GM19468 (cell line): ENCODE measurements at regions not wholly inside any gene's neighbourhood (a gene's known extent, or its start where the extent isn't known, plus 50 kb on each side); places are given as distances from the start of the nearest gene placed in this dataset.
"Not testable (repeated sequence)": the region's sequence is repeated elsewhere in the genome, so short reads cannot be mapped to it uniquely, and the experiment has no call there.

ENCODE experiments used
- ATAC-seq: cut with Tn5 transposase; IDR thresholded peaks from one replicate; pipeline ENCODE4 v1.9.1; 2021; ENCODE audit warnings: mild to moderate bottlenecking, moderate library complexity, moderate number of reproducible peaks; ENCODE audit not compliant: unreplicated experiment; ENCODE audit errors: extremely low read depth

DNA sequence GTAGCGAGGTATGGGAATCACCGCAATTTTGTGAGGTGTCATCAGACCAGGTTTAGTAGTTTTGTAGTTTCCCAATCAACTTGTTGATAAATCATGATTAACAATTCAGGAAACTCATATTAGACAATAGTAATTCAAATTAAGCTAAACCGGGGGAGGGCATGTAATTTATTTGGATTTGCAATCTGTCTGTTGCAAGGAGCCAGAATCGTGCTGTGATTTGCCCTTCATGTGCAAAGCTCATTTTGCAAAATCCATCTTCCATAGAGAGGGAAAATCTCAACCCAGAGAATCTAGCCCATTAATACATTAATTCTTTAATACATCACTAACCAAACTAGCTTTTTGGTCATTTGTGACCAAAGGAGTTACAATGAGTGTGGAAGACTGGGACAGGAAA, 164.7 kb upstream of the TRPM3 start:
- no peak for ATAC-seq

DNA sequence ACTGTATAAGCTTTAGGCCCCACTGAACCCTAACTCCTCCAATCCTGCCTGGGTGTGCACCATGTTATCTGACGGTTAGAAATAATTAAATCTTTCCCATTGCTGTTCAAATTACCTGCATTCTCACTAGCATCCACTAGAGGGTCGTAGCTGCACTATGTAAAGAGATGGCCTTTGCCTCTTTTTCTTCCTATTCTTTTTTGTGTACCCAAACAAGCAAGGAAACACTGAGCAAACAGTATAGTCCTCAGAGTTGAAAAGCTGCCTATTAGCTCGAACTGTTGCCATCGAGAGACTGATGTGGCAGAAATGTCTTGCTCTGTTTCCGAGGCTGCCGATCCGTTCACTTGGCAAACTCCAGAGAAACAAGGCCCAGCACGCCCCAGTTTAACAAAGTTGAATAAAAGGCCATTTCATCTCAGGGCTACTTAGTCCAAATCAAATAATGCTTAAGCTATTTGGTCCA, 163.8 kb upstream of the TRPM3 start:
- peak; percentile 82 for ATAC-seq

GRCh38 chr9:71282116-71282515, 160.7 kb upstream of the TRPM3 start:
- ATAC-seq, result not testable (repeated sequence)

GRCh38 chr9:71279151-71279739, 157.8 kb upstream of the TRPM3 start:
- ATAC-seq, result no peak

GRCh38 chr9:71273613-71274012, 152.2 kb upstream of the TRPM3 start:
- ATAC-seq, result no peak

DNA sequence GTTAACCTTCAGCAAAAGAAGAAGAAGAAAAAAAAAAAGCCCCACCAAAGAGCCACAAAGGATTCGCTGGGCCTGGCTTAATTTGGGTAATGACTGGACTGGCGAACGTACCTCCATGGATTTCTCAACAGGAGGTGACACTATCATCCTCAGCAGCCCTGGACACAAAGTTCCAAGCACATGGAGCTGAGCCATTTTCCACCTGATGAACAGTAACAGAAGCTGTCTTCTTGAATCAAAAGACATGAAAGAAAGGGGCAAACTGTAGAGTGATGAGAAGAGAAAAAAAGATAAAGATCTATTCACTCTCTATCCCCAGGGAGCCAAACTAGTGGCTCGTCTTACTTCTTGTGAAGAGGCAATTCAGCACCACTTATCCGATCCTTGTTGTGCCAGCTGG, 150.2 kb upstream of the TRPM3 start:
- no peak for ATAC-seq

GRCh38 chr9:71270554-71270953, 149.1 kb upstream of the TRPM3 start:
- no peak for ATAC-seq

- no peak for ATAC-seq
Measured at GRCh38 chr9:71269859-71270258, 148.4 kb upstream of the TRPM3 start.

DNA sequence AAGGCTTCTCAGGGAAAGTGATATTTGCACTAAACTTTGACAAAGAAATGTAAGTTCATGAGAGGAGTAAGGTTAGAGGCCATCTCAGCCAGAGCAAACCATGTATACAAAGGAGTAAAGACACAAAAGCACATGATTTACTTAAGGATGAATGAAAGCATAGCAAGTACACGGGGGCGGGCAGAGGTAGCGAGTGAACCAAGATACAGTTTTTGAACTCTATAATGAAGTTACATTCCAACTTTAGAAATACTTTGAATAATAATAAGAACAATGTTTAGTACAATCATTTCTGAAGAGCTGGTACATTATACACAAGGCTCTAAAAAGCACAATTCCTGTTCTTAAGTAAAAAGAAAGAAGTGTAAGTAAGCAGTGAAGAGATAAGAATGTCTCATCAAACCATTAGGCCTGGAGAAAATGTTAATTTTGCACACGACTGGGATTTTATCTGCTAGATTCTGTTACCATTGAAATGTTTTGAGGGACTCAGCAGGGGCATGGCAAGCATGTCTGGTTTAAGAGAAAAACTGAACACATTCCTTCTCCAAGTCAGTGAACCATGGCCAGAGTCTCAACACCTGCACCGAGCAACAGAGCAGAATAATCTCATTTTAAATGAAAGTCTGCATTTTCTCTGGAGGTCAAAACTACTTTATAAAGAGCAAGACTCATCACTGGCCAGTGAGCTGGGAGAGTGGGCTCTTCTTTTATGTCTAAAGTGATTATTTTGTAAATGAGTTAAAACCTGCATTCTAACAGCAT, 147.6 kb upstream of the TRPM3 start:
- ATAC-seq, result no peak

DNA sequence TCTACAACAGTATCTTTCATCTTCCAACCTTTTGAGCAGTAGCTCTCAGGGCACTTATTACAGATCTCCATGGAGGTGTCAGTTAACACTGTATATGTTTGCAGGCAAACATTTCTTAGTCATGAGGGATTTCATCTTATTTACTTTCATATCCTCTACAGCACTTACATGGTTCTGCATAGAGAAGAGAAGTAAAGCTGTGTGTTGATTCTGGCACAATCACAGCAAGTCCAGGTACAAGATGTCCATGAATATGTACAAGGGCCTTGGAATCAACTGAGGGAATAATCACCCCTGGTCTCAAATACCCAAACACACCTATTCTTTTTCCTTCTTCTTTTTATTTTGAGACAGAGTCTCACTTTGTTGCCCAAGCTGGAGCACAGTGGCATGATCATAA, 142.0 kb upstream of the TRPM3 start:
- no peak for ATAC-seq

DNA sequence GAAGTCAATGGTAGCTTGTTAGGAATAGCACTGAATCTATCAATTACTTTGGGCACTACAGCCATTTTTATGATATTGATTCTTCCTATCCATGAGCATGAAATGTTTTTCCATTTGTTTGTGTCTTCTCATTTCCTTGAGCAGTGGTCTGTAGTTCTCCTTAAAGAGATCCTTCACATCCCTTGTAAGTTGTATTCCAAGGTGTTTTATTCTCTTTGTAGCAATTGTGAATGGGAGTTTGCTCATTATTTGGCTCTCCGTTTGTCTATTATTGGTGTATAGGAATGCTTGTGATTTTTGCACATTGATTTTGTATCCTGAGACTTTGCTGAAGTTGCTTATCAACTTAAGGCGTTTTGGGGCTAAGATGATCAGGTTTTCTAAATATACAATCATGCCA, 139.0 kb upstream of the TRPM3 start:
- not testable (repeated sequence) for ATAC-seq

- no peak for ATAC-seq
Measured at GRCh38 chr9:71254592-71255277, 133.3 kb upstream of the TRPM3 start.

- ATAC-seq, result no peak
Measured at GRCh38 chr9:71253011-71253410, 131.6 kb upstream of the TRPM3 start.

DNA sequence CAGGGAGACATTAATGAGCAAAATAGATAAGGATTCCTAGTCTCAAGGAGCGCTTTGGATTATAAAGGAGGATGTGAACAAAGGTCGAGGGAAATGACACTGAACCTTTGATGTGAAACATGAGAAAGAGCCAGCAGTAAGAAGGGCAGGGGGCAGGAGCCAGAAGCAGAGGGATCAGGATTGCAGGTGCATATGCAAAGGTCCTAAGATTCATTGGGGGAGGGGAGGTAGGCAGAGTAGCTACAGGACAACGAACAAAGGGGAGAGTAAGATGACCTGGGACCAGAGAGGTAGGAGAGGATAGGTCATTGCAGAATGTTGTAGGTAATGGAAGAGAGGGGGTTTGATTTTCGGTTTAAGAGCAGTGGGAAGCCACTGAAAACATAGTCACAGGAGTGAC, 129.2 kb upstream of the TRPM3 start:
- ATAC-seq, result no peak

DNA sequence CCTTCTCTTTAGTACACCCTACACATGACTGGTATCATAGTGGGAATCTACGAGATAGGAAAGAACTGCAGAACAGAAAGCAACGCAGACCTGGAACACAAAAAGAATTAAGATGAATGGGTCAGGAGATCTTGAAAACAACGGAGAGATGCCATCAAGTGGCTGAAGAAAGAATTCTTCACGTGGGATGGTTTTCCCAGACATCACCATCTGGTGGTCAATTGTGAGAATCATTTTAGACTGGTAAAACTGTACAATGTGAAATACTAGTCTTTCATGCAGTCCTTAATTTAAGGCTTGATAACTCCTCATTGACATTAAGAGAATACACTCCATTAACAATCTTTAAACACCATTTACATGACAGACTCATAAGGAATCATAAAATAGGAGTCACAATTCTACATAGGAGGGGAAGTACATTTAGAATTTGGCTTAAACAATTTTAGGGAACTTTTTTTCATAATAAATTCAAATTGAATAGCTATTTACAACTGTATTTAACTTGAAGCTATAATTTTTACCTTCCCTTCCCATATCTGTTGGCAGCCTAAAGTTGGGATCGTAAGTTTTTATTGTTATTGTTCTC, 128.4 kb upstream of the TRPM3 start:
- ATAC-seq, result peak; percentile 86

DNA sequence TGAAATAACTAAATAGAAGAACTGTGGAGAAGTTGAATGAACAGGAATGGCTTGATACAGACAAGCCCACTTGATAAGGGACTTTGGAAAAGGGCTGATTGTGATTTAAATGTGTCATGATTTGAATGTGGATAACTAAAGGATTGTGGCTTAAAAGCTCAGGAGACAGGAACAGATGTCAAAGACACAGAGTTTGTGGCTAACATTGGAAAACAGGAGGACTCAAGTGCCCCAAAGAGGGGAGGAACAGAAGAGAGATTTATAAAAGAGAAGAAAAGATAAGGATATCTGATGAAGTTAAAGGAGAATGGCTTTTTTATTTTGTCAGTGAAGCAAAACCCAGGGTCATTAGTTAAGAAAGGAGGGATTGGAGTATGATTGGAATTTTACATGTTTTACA, 124.2 kb upstream of the TRPM3 start:
- ATAC-seq, result no peak

GRCh38 chr9:71243951-71244350, 122.5 kb upstream of the TRPM3 start:
- no peak for ATAC-seq

- no peak for ATAC-seq
Measured at GRCh38 chr9:71242081-71242480, 120.7 kb upstream of the TRPM3 start.

GRCh38 chr9:71237051-71237450, 115.6 kb upstream of the TRPM3 start:
- no peak for ATAC-seq

- no peak for ATAC-seq
Measured at GRCh38 chr9:71233646-71234045, 112.2 kb upstream of the TRPM3 start.

DNA sequence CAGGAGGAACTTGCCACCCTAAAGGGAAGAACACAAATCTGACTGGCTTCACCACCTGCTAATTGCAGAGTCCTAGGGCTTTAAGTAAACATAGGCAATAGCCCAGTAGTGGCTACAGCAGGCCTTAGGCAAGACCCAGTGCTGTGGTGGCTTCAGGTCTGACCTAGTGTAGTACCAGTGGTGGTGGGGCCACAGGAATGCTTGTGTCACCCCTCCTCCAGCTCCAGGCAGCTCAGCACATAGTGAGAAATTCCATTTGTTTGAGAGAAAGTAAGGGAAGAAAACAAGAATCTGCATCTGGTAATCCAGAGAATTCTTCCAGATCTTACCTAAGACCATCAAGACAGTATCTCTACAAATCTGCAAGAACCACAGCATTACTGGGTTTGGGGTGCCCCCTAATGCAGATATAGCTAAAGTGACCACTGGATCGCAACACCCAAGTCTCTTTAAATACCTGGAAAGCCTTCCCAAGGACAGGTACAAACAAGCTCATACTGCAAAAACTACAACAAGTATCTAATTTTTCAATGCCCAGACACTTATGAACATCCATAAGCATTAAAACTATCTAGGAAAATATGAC, 102.6 kb upstream of the TRPM3 start:
- ATAC-seq, result no peak
